ENCODE measurements at regions not wholly inside any gene's neighbourhood (a gene's known extent, or its start where the extent isn't known, plus 50 kb on each side); places are given as distances from the start of the nearest gene placed in this dataset.
"Not testable (repeated sequence)": the region's sequence is repeated elsewhere in the genome, so short reads cannot be mapped to it uniquely, and the experiment has no call there.

GRCh38 chr6:144544266-144544830, 259.2 kb downstream of the UTRN start:
- DNase-seq: no peak

GRCh38 chr6:144546807-144547206, 261.7 kb downstream of the UTRN start:
- no peak for DNase-seq

GRCh38 chr6:144547409-144547808, 262.3 kb downstream of the UTRN start:
- DNase-seq: no peak

GRCh38 chr6:144548536-144548935, 263.4 kb downstream of the UTRN start:
- no peak for DNase-seq

GRCh38 chr6:144549837-144550747, 265.0 kb downstream of the UTRN start:
- DNase-seq: no peak

- DNase-seq: no peak
Observed at GRCh38 chr6:144551339-144551738, 266.2 kb downstream of the UTRN start.

GRCh38 chr6:144555066-144555465, 269.9 kb downstream of the UTRN start:
- DNase-seq: no peak

GRCh38 chr6:144559865-144560593, 274.9 kb downstream of the UTRN start:
- DNase-seq: peak; percentile 14 to 21

- no peak for DNase-seq
Observed at GRCh38 chr6:144561455-144562043, 276.4 kb downstream of the UTRN start.

GRCh38 chr6:144564202-144564601, 279.1 kb downstream of the UTRN start:
- no peak for DNase-seq

- DNase-seq: no peak
Observed at GRCh38 chr6:144566868-144567615, 281.9 kb downstream of the UTRN start.

GRCh38 chr6:144568241-144568640, 283.1 kb downstream of the UTRN start:
- DNase-seq: no peak

GRCh38 chr6:144572541-144572940, 287.4 kb downstream of the UTRN start:
- not testable (repeated sequence) for DNase-seq

GRCh38 chr6:144574796-144575195, 289.7 kb downstream of the UTRN start:
- DNase-seq: no peak

- no peak for DNase-seq
Observed at GRCh38 chr6:144575327-144575726, 290.2 kb downstream of the UTRN start.

- no peak for DNase-seq
Observed at GRCh38 chr6:144576871-144577270, 291.7 kb downstream of the UTRN start.

- DNase-seq: no peak
Observed at GRCh38 chr6:144578385-144579350, 293.5 kb downstream of the UTRN start.

GRCh38 chr6:144580039-144580438, 294.9 kb downstream of the UTRN start:
- DNase-seq: no peak

GRCh38 chr6:144580771-144581170, 295.6 kb downstream of the UTRN start:
- DNase-seq: no peak

- peak in 1 of 2 donors; percentile 21 for DNase-seq
Observed at GRCh38 chr6:144581812-144582537, 296.8 kb downstream of the UTRN start.

All from activated CD4-positive, alpha-beta T cell treated with anti-CD3 and anti-CD28 coated beads for 4 hours (primary cell).